GM12875 (cell line): ENCODE measurements at regions not wholly inside any gene's neighbourhood (a gene's known extent, or its start where the extent isn't known, plus 50 kb on each side); places are given as distances from the start of the nearest gene placed in this dataset.
"Not testable (repeated sequence)": the region's sequence is repeated elsewhere in the genome, so short reads cannot be mapped to it uniquely, and the experiment has no call there.

ENCODE experiments used
- H3K4me3 ChIP-seq: one replicate; pipeline ENCODE4 v1.5.1; 2011; ENCODE audit warnings: low read depth, low read length, control low read depth
- TF ChIP-seq, protein P1 (sequence below): IDR thresholded peaks from 2 replicates; pipeline ENCODE4 v1.5.1; 2011; ENCODE audit warnings: low read depth, mild to moderate bottlenecking, control low read depth, inconsistent platforms, low read length, moderate library complexity, borderline replicate concordance; ENCODE audit not compliant: insufficient read depth

DNA sequence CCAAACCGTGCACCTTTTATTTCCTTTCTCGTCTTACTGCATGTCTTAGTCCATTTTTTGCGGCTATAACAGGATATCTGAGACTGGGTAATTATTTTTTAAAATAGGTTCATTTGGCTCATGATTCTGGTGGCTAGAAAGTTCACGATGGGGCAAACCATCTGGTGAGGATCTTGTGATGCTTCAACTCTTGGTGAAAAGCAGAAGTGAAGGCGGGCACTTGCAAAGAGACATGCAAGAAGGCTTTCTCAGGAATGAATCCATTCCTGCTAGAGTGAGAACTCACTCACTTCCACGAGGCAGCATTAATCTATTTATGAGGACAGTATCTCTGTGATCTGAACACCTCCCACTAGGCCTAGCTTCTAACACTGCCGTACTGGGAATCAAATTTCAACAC, 327.1 kb upstream of the RBMS1 start:
- H3K4me3 ChIP-seq = no peak overlapping the region
- TF ChIP-seq, protein P1, sequence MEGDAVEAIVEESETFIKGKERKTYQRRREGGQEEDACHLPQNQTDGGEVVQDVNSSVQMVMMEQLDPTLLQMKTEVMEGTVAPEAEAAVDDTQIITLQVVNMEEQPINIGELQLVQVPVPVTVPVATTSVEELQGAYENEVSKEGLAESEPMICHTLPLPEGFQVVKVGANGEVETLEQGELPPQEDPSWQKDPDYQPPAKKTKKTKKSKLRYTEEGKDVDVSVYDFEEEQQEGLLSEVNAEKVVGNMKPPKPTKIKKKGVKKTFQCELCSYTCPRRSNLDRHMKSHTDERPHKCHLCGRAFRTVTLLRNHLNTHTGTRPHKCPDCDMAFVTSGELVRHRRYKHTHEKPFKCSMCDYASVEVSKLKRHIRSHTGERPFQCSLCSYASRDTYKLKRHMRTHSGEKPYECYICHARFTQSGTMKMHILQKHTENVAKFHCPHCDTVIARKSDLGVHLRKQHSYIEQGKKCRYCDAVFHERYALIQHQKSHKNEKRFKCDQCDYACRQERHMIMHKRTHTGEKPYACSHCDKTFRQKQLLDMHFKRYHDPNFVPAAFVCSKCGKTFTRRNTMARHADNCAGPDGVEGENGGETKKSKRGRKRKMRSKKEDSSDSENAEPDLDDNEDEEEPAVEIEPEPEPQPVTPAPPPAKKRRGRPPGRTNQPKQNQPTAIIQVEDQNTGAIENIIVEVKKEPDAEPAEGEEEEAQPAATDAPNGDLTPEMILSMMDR = no peak

DNA sequence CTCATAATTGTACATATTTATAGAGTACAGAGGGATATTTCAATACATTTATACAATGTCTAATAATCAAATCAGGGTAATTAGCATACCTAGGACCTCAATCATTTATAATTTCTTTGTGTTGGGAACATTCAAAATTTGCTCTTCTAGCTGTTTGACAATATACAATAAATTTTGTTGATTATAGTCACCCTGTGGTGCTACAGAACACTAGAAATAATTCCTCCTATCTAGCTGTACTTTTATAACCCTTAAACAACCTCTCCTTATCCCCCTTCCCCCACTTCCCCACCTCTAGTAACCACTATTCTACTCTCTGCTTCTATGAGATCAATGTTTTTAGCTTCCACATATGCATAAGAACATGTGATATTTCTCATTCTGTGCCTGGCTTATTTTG, 328.4 kb upstream of the RBMS1 start:
- H3K4me3 ChIP-seq = no peak overlapping the region
- TF ChIP-seq, protein P1 = no peak

DNA sequence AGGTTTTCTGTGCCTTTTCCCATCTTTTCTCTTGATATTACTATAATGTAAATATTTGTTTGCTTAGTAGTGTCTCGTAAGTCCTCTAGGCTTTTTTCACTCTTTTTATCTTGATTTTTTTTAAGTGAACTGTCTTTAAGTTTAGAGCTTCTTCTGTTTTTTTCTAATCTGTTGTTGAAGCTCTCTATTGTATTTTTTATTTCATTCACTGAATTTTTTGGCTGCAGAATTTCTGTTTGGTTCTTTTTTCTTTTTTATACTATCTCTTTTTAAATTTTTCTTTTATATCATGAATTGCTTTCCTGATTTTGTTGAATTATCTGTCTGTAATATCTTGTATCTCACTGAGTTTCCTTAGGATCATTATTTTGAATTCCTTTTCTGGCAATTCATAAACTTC, 331.8 kb upstream of the RBMS1 start:
- no peak overlapping the region for H3K4me3 ChIP-seq
- TF ChIP-seq, protein P1 = no peak

DNA sequence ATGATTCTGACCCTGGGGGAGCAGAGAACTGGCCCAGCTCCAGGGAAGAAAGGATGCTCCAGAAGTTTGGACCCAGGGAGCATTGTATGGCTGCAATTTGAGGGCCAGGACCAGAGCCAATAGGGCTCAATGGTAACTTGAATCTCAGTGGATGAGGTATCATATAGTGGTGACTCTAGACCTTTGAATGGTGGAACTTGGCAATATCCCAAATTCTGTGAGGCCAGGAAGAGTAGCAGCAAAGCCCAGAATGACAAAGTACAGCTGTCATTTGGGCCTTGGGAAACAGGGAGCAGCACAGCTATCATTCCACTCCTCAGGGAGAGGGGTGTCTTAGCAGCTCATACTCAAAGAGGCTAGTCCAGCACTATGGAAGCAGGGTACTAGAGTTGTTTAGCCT, 332.9 kb upstream of the RBMS1 start:
- TF ChIP-seq, protein P1 = no peak

DNA sequence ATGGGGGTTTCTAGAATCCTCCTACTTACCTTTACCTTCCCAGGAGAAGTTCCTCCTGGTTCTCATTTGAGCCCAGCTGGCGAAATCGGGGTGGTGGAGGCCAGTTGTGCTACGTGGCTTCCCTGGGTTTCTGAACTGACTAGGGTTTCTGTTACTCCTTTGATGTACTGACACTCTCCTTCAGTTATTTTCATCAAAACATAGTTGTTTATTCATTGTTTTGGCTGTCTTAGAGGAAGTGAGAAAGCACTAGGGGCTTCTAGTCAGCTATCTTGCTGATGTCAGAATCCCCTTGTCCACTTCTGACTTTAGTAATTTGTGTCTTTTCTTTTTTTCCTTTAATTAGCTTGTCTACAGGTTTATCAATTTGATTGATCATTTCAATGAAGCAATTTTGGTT, 332.2 kb upstream of the TANK start:
- no peak overlapping the region for H3K4me3 ChIP-seq
- TF ChIP-seq, protein P1 = no peak

More for the DNA sequence above, 332.9 kb upstream of the RBMS1 start:
- no peak overlapping the region for H3K4me3 ChIP-seq

DNA sequence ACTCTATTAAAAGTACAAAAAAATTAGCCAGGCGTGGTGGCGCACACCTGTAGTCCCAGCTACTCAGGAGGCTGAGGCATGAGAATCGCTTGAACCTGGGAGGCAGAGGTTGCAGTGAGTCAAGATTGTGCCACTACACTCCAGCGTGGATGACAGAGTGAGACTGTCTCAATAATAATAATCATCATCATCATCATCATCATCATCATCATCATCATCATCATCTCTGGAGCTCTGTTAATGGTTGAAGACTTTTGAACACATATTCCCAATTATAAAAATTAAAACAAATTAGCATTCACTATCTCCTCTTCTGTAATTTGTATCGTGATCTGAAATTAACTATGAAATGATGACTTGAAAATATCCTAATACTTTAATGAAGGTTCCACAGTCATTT, 327.8 kb upstream of the TANK start:
- H3K4me3 ChIP-seq = not testable (repeated sequence)

DNA sequence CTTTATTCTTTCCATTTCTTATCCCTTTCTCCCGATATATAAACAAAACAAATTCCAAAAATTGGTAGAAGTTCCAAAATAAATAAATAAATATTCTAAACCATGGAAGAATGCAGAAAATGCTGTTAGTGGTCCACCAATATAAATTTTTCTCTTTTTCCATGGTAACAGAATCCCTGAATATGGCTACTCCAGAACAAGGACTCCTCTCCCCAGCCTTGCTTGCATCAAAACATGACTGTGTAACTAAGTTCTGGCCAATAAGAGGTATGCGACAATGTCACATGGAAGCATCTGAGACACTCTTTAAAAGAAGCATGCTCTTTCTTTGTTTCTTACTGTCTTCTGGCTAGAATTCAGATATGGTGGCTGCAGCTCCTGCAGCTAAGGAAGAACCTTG, 325.1 kb upstream of the TANK start:
- no peak overlapping the region for H3K4me3 ChIP-seq
- TF ChIP-seq, protein P1 = no peak

DNA sequence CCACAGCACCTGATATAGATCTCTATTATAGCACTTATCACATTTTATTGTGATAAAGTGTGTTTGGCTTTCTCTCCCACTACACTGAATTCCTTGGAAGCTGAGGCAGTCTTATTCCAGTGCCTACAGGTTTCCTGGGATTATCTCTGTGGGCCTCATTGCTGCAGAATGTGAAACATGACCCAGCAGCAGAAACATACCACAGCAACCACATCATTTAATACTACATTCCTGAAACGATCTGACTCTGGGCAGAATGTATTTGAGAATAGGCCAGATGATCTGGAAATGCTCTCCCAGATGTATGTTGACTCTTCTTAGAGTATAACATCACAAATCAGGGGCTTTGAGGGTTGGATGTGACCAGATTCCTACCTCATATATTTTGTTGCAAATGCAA, 323.5 kb upstream of the TANK start:
- H3K4me3 ChIP-seq = no peak overlapping the region
- TF ChIP-seq, protein P1 = no peak
